Germinal center (tissue), 1 donor: ENCODE measurements at regions not wholly inside any gene's neighbourhood (a gene's known extent, or its start where the extent isn't known, plus 50 kb on each side); places are given as distances from the start of the nearest gene placed in this dataset.

Experiments
- DNase-seq: peaks from one replicate; pipeline ENCODE4 v3.0.0; 2012; ENCODE audit warnings: mixed read lengths, low spot score

DNA sequence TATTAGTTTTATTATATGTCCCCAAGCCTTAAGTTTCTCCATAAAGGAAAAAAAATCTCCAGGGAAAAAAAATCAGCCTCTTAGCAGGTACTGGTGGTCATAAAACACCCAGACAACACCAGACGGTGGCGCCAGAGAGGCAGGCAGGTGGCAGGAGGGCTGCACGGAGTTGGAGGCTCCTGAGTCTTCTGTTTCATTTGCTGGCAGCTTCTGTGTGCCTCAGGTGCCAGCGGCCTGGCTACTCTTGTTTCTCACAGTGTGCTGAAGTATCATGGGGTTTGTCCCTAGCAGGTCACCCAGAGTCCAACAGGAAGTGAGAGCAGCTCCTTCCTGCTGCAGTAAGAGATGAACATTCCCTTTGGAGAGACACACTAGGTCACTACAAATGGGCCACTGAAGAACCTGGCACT lies 123.3 kb upstream of the GADD45A start:
- DNase-seq = peak; percentile 65

DNA sequence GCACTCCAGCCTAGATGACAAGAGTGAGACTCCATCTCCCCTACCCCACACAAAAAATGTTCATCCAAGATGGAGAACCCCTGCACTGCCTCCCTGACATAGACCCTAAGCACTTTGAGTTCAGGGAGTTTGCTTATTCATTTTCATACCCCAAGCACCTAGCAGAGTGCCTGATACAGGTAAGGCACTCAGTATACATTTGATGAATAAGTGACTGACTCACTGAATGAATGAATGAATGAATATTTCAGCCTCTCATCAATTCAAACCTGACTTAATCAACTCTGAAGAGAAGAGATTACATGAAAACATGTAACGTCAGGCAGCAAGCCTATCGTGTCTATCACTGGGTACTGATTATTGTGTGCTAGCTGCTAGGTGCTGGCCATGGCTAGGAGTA lies 121.3 kb upstream of the GADD45A start:
- DNase-seq = no peak

DNA sequence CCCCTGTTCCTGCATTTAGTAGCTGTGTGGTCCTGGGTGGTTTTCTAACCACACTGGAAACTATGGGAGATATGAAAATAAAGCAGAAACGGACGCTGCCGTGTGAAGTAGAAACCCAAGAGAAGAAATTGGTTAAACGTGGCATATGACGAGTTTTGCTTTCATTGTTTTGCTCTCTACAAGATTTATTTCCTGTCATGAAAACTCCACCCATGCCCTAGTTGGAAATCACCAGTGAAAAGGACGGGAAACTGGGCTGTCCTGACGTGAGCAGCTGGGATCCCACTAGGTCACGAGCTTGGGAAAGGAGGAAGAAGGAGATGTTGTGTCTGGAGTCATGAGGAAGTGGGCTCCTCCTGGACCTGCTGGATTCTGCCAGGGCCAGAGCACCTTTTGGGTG lies 120.8 kb upstream of the GADD45A start:
- no peak for DNase-seq

DNA sequence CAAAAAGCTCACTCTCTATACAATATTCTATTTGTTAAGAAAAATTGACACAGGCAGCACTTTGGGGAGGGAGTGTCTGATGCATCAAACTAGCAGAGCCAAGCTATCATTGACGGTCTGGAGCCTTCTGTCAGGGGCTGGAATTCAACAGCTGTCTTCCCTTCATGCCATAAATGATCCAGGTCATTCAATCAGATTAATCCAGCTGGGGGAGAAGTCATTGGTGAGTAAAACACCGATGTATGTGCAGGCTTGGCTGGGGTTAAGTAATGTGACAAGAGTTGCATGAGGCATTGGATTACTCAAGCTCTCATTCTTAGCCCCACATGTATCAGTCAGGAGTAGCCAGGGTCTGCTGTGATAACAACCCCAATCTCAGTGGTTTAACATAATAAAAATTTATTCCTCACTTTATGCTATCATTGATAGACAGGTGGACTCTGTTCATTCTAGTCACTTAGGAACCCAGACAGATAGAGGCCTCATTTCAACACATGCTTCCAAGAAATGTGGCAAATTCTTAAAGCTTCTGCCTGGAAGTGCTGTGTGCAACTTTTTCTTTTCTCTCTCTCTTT lies 118.1 kb upstream of the GADD45A start:
- no peak for DNase-seq

- no peak for DNase-seq
Measured at GRCh38 chr1:67570486-67571143, 114.4 kb upstream of the GADD45A start.

DNA sequence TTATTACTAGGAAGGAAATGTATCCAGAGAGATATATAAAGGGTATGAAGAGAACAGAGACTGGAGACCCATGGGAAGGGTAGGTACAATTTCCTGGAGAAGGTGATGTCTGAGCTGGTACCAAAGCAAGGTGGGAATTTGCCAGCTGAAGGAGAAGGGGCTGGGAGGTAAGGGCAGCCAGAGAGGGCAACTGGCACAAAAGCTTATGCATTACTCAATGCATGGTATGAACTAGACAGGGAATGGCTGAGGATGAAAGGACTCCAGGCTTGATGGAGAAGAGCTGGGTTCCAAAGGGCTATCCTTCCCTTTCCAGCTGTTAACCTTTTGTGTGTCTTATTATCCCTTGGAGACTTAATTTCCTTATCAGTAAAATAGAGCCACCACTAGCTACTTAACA lies 113.6 kb upstream of the GADD45A start:
- no peak for DNase-seq

- DNase-seq = no peak
Measured at GRCh38 chr1:67571901-67572593, 113.0 kb upstream of the GADD45A start.

- no peak for DNase-seq
Measured at GRCh38 chr1:67572594-67573221, 112.3 kb upstream of the GADD45A start.

GRCh38 chr1:67573311-67573872 lies 111.6 kb upstream of the GADD45A start:
- no peak for DNase-seq

- no peak for DNase-seq
Measured at GRCh38 chr1:67574221-67574620, 110.8 kb upstream of the GADD45A start.

GRCh38 chr1:67575861-67576260 lies 109.1 kb upstream of the GADD45A start:
- no peak for DNase-seq

- no peak for DNase-seq
Measured at GRCh38 chr1:67576474-67576873, 108.5 kb upstream of the GADD45A start.

GRCh38 chr1:67577646-67578045 lies 107.4 kb upstream of the GADD45A start:
- DNase-seq = no peak

DNA sequence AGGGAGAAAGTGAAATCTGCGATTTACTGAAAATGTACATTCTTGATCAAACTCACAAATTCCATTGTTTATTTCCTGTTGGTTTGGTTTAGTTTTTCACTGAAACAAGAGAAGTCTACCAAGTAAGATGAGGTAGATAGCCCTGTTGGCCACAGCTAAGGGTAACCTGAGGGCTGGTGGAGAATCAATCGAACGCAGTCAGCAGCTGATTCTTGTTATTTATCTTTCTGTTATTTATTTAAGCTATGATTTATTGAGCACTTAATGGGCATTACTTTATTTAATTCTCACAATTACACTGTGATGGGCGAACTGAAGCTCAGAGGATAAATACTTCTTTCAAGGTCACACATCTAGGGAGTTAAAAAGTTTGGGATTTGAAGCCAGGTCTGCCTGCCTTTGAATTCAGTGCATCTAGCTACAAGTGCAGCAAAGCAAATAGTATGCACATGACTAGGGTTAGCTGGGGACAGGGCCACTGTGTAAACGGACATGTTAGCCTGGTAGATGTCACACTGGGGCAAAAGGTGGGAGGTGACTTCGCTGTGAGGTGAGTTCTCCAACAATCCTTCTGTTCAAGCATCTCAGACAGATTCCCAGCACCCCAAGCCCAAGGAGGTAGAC lies 106.5 kb upstream of the GADD45A start:
- no peak for DNase-seq

- no peak for DNase-seq
Measured at GRCh38 chr1:67579623-67580394, 105.2 kb upstream of the GADD45A start.

DNA sequence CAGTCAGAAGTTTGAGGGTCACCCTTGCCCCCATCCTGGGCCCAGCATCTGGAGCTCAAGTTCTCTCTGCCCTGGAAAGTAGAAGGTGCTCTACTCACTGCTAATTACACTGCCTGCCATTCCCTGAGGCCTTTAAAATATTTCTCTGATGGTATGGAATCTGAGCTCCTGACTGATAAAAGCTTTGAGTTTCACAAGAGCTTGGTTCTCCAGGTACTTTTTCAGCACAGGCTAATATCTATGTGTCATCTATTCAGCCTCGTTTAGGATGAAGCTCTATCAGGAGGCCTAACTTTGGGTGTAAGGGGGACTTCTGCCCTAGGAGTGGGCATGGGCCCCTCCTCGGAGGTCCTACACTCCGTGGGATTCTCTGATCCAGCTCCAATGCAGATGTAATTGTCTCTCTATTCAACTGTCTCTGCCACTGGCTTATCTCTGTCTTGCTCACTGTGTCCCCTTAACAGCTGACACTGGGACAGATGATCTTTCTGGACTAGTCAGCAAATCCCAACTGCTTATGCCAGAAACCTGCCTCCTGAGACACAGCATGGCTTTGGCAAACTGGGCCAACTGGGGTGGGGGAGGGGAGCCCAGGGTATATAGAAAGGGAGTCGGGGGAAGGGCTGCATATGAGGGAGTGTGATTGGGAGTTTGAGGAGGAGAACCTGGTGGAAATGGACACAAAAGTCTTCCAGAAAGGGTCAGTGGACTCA lies 104.2 kb upstream of the GADD45A start:
- DNase-seq = no peak

DNA sequence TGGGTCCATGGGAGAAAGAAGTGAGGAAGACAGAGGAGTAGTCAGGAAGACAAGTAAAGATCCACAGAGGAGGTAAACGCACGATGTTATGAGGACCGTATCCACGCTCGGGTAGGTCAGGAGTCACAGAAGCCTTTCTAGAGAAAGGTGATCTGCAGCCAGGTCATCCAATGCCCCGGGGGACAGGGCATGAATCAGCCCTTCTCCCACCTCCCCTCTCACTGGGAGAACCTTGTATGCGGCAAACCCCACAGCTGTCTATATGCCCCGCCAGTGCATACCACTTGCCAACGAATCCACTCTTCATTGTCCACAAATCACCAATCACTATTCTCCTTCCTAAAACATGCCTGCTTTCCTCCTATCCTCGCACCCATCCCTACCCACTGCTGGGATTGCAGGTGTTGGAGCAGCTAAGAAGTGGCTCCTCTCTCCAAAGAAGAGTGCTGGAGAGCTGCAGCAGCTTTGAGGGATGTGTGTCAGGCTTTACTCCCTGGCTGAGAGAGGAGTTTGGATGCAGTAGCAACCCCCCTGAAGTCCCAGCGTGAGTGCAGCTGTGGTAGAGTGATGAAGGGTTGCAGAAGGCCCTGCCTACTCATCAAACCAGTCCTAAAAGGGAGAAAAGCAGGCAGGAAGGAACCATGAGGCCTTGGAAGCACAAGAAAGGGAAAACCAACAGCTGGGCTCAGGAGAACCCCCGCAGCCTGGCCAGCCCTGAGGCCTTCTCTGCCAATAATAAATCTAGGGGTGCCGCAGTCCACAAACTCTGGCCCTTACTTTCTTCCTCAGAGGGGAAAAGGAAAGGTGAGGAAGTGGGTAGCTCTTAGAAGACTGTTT lies 102.2 kb upstream of the GADD45A start:
- no peak for DNase-seq

DNA sequence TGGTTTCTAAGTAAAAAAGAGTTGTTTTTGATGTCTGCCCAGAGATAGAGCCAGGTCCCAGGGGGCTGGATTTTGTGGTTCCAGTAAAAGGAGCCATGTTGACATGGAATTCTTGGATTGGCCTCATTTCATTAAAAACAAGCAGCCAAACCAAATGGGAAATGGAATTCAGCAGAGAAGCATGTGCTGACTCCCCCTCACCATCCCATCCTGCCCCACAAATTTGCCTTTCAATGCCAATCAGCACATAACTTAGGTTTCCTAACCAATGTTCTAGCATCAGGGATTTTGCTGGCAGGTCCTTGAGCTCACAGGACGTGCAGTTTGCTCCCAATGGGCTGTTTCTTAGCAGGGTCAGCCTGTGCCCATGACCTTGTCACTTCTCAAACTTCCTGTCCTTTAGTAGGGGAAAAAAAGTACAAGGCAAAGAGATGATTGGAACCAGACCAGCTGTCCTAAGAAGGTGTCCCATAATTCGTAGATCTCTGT lies 101.5 kb upstream of the GADD45A start:
- DNase-seq = no peak

DNA sequence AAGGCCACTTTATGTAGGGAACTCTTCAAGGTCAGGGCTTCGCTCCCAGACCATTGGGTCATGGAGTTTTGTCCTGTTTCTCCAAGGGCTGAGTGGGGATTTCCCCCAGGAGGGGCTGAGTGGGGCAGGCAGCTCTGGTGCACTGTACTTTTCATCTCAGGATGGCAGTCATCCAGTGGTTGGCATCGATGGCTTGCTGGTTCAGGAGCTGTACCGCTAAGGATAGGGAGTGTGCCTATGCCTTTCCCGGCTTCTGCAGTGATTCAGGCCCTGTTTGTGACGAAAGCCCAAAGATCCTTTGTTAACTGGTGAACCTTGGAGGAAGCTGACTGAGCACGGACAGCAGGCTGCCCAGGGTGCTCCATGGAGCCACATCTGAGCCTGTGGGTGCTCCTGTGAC lies 100.1 kb upstream of the GADD45A start:
- DNase-seq = no peak

- no peak for DNase-seq
Measured at GRCh38 chr1:67586596-67586995, 98.4 kb upstream of the GADD45A start.
